GM18520 (cell line): ENCODE measurements at regions not wholly inside any gene's neighbourhood (a gene's known extent, or its start where the extent isn't known, plus 50 kb on each side); places are given as distances from the start of the nearest gene placed in this dataset.

Source experiments
- ATAC-seq: cut with Tn5 transposase; IDR thresholded peaks from one replicate; pipeline ENCODE4 v1.9.1; 2021; ENCODE audit not compliant: unreplicated experiment

GRCh38 chr16:65934443-65934842 lies 432.0 kb upstream of the CDH5 start:
- ATAC-seq = no peak

- no peak for ATAC-seq
Measured at GRCh38 chr16:65933703-65934102, 432.8 kb upstream of the CDH5 start.

GRCh38 chr16:65932350-65933072 lies 434.0 kb upstream of the CDH5 start:
- ATAC-seq = no peak

- no peak for ATAC-seq
Measured at GRCh38 chr16:65922923-65923322, 443.6 kb upstream of the CDH5 start.

- ATAC-seq = no peak
Measured at GRCh38 chr16:65919986-65920376, 446.5 kb upstream of the CDH5 start.

- ATAC-seq = no peak
Measured at GRCh38 chr16:65919145-65919985, 447.1 kb upstream of the CDH5 start.

- ATAC-seq = no peak
Measured at GRCh38 chr16:65917466-65917865, 449.0 kb upstream of the CDH5 start.

- no peak for ATAC-seq
Measured at GRCh38 chr16:65916995-65917394, 449.5 kb upstream of the CDH5 start.

- no peak for ATAC-seq
Measured at GRCh38 chr16:65910291-65910690, 456.2 kb upstream of the CDH5 start.

GRCh38 chr16:65909310-65910050 lies 457.0 kb upstream of the CDH5 start:
- ATAC-seq = no peak

GRCh38 chr16:65908568-65908967 lies 457.9 kb upstream of the CDH5 start:
- no peak for ATAC-seq

GRCh38 chr16:65905331-65905730 lies 461.2 kb upstream of the CDH5 start:
- ATAC-seq = no peak

- no peak for ATAC-seq
Measured at GRCh38 chr16:65896448-65897153, 469.9 kb upstream of the CDH5 start.

- ATAC-seq = no peak
Measured at GRCh38 chr16:65895906-65896305, 470.6 kb upstream of the CDH5 start.

GRCh38 chr16:65895486-65895885 lies 471.0 kb upstream of the CDH5 start:
- no peak for ATAC-seq

GRCh38 chr16:65890203-65890602 lies 476.3 kb upstream of the CDH5 start:
- no peak for ATAC-seq

GRCh38 chr16:65889533-65889966 lies 476.9 kb upstream of the CDH5 start:
- ATAC-seq = no peak

- ATAC-seq = no peak
Measured at GRCh38 chr16:65888201-65888600, 478.3 kb upstream of the CDH5 start.

- no peak for ATAC-seq
Measured at GRCh38 chr16:65884018-65884417, 482.5 kb upstream of the CDH5 start.

GRCh38 chr16:65878347-65878746 lies 488.1 kb upstream of the CDH5 start:
- no peak for ATAC-seq

GRCh38 chr16:65876624-65877023 lies 489.9 kb upstream of the CDH5 start:
- no peak for ATAC-seq
